Psoas muscle (tissue), 7 donors: ENCODE measurements at regions not wholly inside any gene's neighbourhood (a gene's known extent, or its start where the extent isn't known, plus 50 kb on each side); places are given as distances from the start of the nearest gene placed in this dataset.

Source experiments
- ATAC-seq, 4 donors: fragments of 200-7000 bp; cut with Tn5 transposase; one replicate each; pipeline ENCODE4 v1.9.1; 2020; ENCODE audit warnings: moderate library complexity in 3 of 4, mild to moderate bottlenecking in 2 of 4
- DNase-seq, 2 donors: peaks; one replicate each; pipeline ENCODE4 v3.0.0-alpha.2; 2020
- H3K27ac ChIP-seq: fragments of 200-600 bp; one replicate; pipeline ENCODE4 v1.8.0; 2022
- H3K27me3 ChIP-seq, 3 donors: fragments of 200-600 bp in 1 of 3; one replicate each; pipeline versions ENCODE4 v1.6.1 to v1.8.0; 2013 to 2022; ENCODE audit warnings: low read length in 2 of 3, mild to moderate bottlenecking in 2 of 3, moderate library complexity in 1 of 3; ENCODE audit not compliant: insufficient read depth in 3 of 3
- H3K36me3 ChIP-seq, 2 donors: fragments of 200-600 bp in 1 of 2; one replicate each; pipeline versions ENCODE4 v1.6.1 to v1.8.0; 2013 to 2022; ENCODE audit warnings: low read depth in 1 of 2, mild to moderate bottlenecking in 1 of 2, moderate library complexity in 1 of 2; ENCODE audit not compliant: insufficient read depth in 1 of 2
- H3K4me1 ChIP-seq: fragments of 200-600 bp; one replicate; pipeline ENCODE4 v1.8.0; 2022
- H3K4me3 ChIP-seq: fragments of 200-600 bp; one replicate; pipeline ENCODE4 v1.8.0; 2022; ENCODE audit warnings: mild to moderate bottlenecking
- H3K9me3 ChIP-seq: fragments of 200-600 bp; one replicate; pipeline ENCODE4 v1.8.0; 2022
- CTCF ChIP-seq: fragments of 200-600 bp; IDR thresholded peaks from one replicate; pipeline ENCODE4 v1.8.0; 2022; ENCODE audit warnings: antibody characterized with exemption
- WGBS, 3 donors: extraction: QIAGEN DNeasy Blood & Tissue Kit; methylation state at CpG; one replicate each; pipeline versions ENCODE4 v1.1.6 to v1.1.7; 2013; 5-methylcytosine and 5-hydroxymethylcytosine counted together
- intact Hi-C, 2 donors: fragments of 100-400 bp; cut with DNase I; formaldehyde crosslinking; loops; one replicate each; pipeline versions ENCODE4 v1.11.0 to v1.14.2; 2022
- donor health status: healthy with polysubstance abuse.
- donor health status: DM: no; HTN: no; CAD: no; lungs with moderate emphysema.
- donor health status: Bipolar disorder and iron deficiency.
- donor health status: healthy.
- donor health status: DM: yes; HTN: yes; CAD: no.
- donor health status: DM: no; HTN: no; CAD: no.
- donor health status: DM: yes; HTN: yes; CAD: no.

GRCh38 chr5:90161414-90161813, 248.1 kb downstream of the CETN3 start:
- intact Hi-C loops = no loop called here

GRCh38 chr5:90158131-90158530, 251.4 kb downstream of the CETN3 start:
- no peaks in the 10 kb centered on the region for H3K4me1 ChIP-seq
- H3K27me3 ChIP-seq = no peaks in the 10 kb centered on the region
- H3K4me3 ChIP-seq = no peak overlapping the region
- no peak overlapping the region for H3K27ac ChIP-seq
- no peak for DNase-seq
- no peaks in the 10 kb centered on the region for H3K9me3 ChIP-seq
- no peaks in the 10 kb centered on the region for H3K36me3 ChIP-seq
- intact Hi-C loops = no loop called here
- WGBS, 3 donors = 47 to 64% (median 56%) methylated on average over 3 of the region's 3 CpGs
- ATAC-seq = no peak
- no peak for TF ChIP-seq CTCF

More at GRCh38 chr5:90161414-90161813, 248.1 kb downstream of the CETN3 start:
- DNase-seq (no peak), ATAC-seq (peak in 2 of 4 donors; percentile 17 to 53)
- Histone ChIP-seq H3K27ac (no peak overlapping the region), H3K4me1 (no peaks in the 10 kb centered on the region), H3K27me3 (no peaks in the 10 kb centered on the region), H3K9me3 (no peaks in the 10 kb centered on the region), H3K36me3 (no peaks in the 10 kb centered on the region), H3K4me3 (no peak overlapping the region)
- 38 to 62% (median 44%) methylated on average over 4 of the region's 4 CpGs for WGBS, 3 donors
- TF ChIP-seq CTCF = no peak

GRCh38 chr5:90153031-90153430, 256.5 kb downstream of the CETN3 start:
- intact Hi-C loops = no loop called here
- H3K4me1 ChIP-seq = no peaks in the 10 kb centered on the region
- H3K9me3 ChIP-seq = no peaks in the 10 kb centered on the region
- DNase-seq = no peak
- no peaks in the 10 kb centered on the region for H3K36me3 ChIP-seq
- no peak for TF ChIP-seq CTCF
- H3K4me3 ChIP-seq = no peak overlapping the region
- no peaks in the 10 kb centered on the region for H3K27me3 ChIP-seq
- no peak overlapping the region for H3K27ac ChIP-seq
- no peak for ATAC-seq
- 52 to 65% (median 56%) methylated on average over 2 of the region's 2 CpGs for WGBS, 3 donors

GRCh38 chr5:90144625-90145327, 264.8 kb downstream of the CETN3 start:
- no peaks in the 10 kb centered on the region for H3K4me1 ChIP-seq
- no peaks in the 10 kb centered on the region for H3K9me3 ChIP-seq
- 94 to 98% (median 97%) methylated on average over 6 of the region's 6 CpGs for WGBS, 3 donors
- H3K36me3 ChIP-seq = no peaks in the 10 kb centered on the region
- H3K27ac ChIP-seq = no peak overlapping the region
- no peak for ATAC-seq
- no peak overlapping the region for H3K4me3 ChIP-seq
- DNase-seq = no peak
- no peak for TF ChIP-seq CTCF
- no peaks in the 10 kb centered on the region for H3K27me3 ChIP-seq
- intact Hi-C loops = no loop called here

- no peaks in the 10 kb centered on the region for H3K4me1 ChIP-seq
- H3K36me3 ChIP-seq = no peaks in the 10 kb centered on the region
- intact Hi-C loops = no loop called here
- ATAC-seq = no peak
- no peak overlapping the region for H3K4me3 ChIP-seq
- DNase-seq = no peak
- 71 to 89% (median 84%) methylated on average over 1 of the region's 1 CpG for WGBS, 3 donors
- TF ChIP-seq CTCF = no peak
- H3K27me3 ChIP-seq = no peaks in the 10 kb centered on the region
- no peaks in the 10 kb centered on the region for H3K9me3 ChIP-seq
- H3K27ac ChIP-seq = no peak overlapping the region
These were observed 267.0 kb downstream of the CETN3 start for GRCh38 chr5:90142541-90142940.
